PC-9 (cell line): ENCODE measurements at regions not wholly inside any gene's neighbourhood (a gene's known extent, or its start where the extent isn't known, plus 50 kb on each side); places are given as distances from the start of the nearest gene placed in this dataset.

Source experiments
- BruUV-seq: library from RNA; stranded (reverse); fragments of 400-500 nt; replicated peaks from 2 replicates; lab custom pipeline; 2021; lab: Mats Ljungman, UMichigan
- CTCF ChIA-PET: fragments of 300-600 bp; sonication (Branson Sonifier 250); formaldehyde crosslinking; loops from one replicate; lab custom pipeline; 2022; ENCODE audit warnings: antibody characterized with exemption; lab: Charles Lee
- POLR2A ChIA-PET: fragments of 300-600 bp; sonication (Branson Sonifier 250); formaldehyde crosslinking; loops from one replicate; lab custom pipeline; 2022; ENCODE audit warnings: antibody characterized with exemption; ENCODE audit not compliant: unreplicated experiment; lab: Charles Lee
- DNase-seq, 2 experiments: peaks; one replicate each; pipeline versions ENCODE4 v3.0.0 to v3.0.0-alpha.2; 2015 to 2022; ENCODE audit warnings: mixed read lengths in 1 of 2
- H2AFZ ChIP-seq: fragments of 200-600 bp; sonication (generic); 2 replicates; pipeline ENCODE4 v1.8.1; 2017; ENCODE audit warnings: antibody characterized with exemption
- H3F3A ChIP-seq: fragments of 200-600 bp; sonication (generic); 2 replicates; pipeline ENCODE4 v1.8.1; 2017; ENCODE audit warnings: antibody characterized with exemption, mild to moderate bottlenecking, low read depth; ENCODE audit not compliant: insufficient read depth
- H3K27ac ChIP-seq: fragments of 200-600 bp; sonication (generic); 2 replicates; pipeline ENCODE4 v1.6.1; 2016; ENCODE audit warnings: mixed run types
- H3K27me3 ChIP-seq: fragments of 200-600 bp; sonication (generic); 2 replicates; pipeline ENCODE4 v1.6.1; 2016; ENCODE audit warnings: low read depth, mixed run types; ENCODE audit not compliant: insufficient read depth
- H3K36me3 ChIP-seq: fragments of 200-600 bp; sonication (generic); 2 replicates; pipeline ENCODE4 v1.6.1; 2016; ENCODE audit warnings: low read depth, mixed run types
- H3K4me1 ChIP-seq: fragments of 200-600 bp; sonication (generic); replicated peaks from 2 replicates; pipeline ENCODE4 v1.6.1; 2016; ENCODE audit warnings: mixed run types; ENCODE audit not compliant: insufficient read depth
- H3K4me2 ChIP-seq: fragments of 200-600 bp; sonication (generic); 2 replicates; pipeline ENCODE4 v1.6.1; 2017; ENCODE audit warnings: mixed run types
- H3K4me3 ChIP-seq: fragments of 200-600 bp; sonication (generic); 2 replicates; pipeline ENCODE4 v1.6.1; 2016; ENCODE audit warnings: mixed run types
- H3K79me2 ChIP-seq: fragments of 200-600 bp; sonication (generic); 2 replicates; pipeline ENCODE4 v1.6.1; 2017; ENCODE audit warnings: low read depth, mixed run types
- H3K9me2 ChIP-seq: fragments of 200-600 bp; sonication (generic); 2 replicates; pipeline ENCODE4 v1.8.1; 2017; ENCODE audit warnings: mild to moderate bottlenecking; ENCODE audit not compliant: insufficient read depth
- H3K9me3 ChIP-seq: fragments of 200-600 bp; sonication (generic); 2 replicates; pipeline ENCODE4 v1.8.1; 2016; ENCODE audit warnings: low read depth; ENCODE audit not compliant: insufficient read depth
- H4K20me1 ChIP-seq: fragments of 200-600 bp; sonication (generic); 2 replicates; pipeline ENCODE4 v1.8.1; 2017; ENCODE audit not compliant: insufficient read depth
- EZH2 ChIP-seq: fragments of 200-600 bp; sonication (generic); IDR thresholded peaks from 2 replicates; pipeline ENCODE4 v1.8.0; 2017; ENCODE audit warnings: antibody characterized with exemption, low read depth
- intact Hi-C: fragments of 100-400 bp; cut with micrococcal nuclease; formaldehyde crosslinking; loops from one replicate; pipeline ENCODE4 v1.10.0; 2022; ENCODE audit not compliant: unreplicated experiment
- TF ChIP-seq, protein P1 (sequence below): fragments of 200-600 bp; sonication (generic); conservative IDR thresholded peaks from 2 replicates; pipeline ENCODE4 v1.6.1; 2017; ENCODE audit warnings: mixed run types, antibody characterized with exemption, mild to moderate bottlenecking, moderate library complexity

DNA sequence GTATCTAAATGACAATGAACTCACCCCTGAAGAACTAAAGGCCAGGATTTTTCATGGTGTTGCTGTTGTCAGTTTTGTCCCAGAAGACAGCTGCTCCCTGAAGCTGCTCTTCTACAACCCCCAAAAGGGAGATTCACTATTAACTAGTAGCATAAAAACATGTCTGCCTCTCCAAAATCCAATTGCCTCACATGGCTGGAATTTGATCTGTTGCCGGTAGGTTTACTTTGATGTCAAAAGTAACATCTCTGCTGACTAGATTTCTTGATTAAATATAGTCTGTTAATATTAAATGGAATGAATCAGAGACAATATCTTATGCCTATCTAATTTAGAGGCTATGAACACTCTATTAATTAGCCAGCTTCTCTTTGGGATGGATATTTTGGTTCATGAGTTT is 425.4 kb downstream of the ETS1 start:
- no peak overlapping the region for H3K27ac ChIP-seq
- no peaks in the 10 kb centered on the region for H3K79me2 ChIP-seq
- no peaks in the 10 kb centered on the region for H4K20me1 ChIP-seq
- H3K4me2 ChIP-seq = no peak overlapping the region
- DNase-seq = no peak
- peaks cover 3% of the 10 kb centered on the region; the same call in 1 of the 2 replicates for H3K9me3 ChIP-seq
- POLR2A ChIA-PET = no interaction called here
- CTCF ChIA-PET = no interaction called here
- BruUV-seq = no TSS peak
- H3K27me3 ChIP-seq = no peaks in the 10 kb centered on the region
- H3K4me1 ChIP-seq = no peaks in the 10 kb centered on the region
- no peaks in the 10 kb centered on the region for H3K36me3 ChIP-seq
- H3K9me2 ChIP-seq = no peaks in the 10 kb centered on the region
- intact Hi-C loops = no loop called here
- TF ChIP-seq, protein P1, sequence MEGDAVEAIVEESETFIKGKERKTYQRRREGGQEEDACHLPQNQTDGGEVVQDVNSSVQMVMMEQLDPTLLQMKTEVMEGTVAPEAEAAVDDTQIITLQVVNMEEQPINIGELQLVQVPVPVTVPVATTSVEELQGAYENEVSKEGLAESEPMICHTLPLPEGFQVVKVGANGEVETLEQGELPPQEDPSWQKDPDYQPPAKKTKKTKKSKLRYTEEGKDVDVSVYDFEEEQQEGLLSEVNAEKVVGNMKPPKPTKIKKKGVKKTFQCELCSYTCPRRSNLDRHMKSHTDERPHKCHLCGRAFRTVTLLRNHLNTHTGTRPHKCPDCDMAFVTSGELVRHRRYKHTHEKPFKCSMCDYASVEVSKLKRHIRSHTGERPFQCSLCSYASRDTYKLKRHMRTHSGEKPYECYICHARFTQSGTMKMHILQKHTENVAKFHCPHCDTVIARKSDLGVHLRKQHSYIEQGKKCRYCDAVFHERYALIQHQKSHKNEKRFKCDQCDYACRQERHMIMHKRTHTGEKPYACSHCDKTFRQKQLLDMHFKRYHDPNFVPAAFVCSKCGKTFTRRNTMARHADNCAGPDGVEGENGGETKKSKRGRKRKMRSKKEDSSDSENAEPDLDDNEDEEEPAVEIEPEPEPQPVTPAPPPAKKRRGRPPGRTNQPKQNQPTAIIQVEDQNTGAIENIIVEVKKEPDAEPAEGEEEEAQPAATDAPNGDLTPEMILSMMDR = no peak
- TF ChIP-seq EZH2 = no peak
- H3K4me3 ChIP-seq = no peak overlapping the region
- H3F3A ChIP-seq = no peaks in the 10 kb centered on the region
- no peak overlapping the region for H2AFZ ChIP-seq

DNA sequence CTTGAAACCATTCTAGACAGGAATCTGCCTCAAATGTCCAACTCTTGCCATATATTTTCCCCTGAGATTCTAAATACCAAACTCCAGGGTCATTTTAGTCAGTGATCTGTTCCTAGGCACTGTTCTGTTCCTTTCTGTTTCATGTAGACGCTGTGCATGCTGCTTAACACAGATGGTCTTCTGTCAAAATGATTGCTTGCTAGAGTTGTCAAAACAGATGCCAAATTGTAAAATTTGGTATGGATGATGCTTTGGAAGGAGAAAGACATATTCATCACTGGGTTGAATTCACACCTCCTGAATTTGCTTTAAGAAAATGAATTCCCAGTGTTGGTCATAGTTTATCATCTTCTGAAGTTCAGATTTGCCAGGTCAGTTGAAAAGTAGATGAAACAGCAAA is 425.9 kb downstream of the ETS1 start:
- no peak for DNase-seq
- no peaks in the 10 kb centered on the region for H3K36me3 ChIP-seq
- no peaks in the 10 kb centered on the region for H3K27me3 ChIP-seq
- no peaks in the 10 kb centered on the region for H3K4me1 ChIP-seq
- H3F3A ChIP-seq = no peaks in the 10 kb centered on the region
- BruUV-seq = no TSS peak
- no peak overlapping the region for H3K27ac ChIP-seq
- ChIA-PET POLR2A (no interaction called here), CTCF (no interaction called here)
- no peaks in the 10 kb centered on the region for H3K9me2 ChIP-seq
- H3K79me2 ChIP-seq = no peaks in the 10 kb centered on the region
- H2AFZ ChIP-seq = no peak overlapping the region
- H3K4me2 ChIP-seq = no peak overlapping the region
- intact Hi-C loops = no loop called here
- peaks cover 3% of the 10 kb centered on the region; the same call in 1 of the 2 replicates for H3K9me3 ChIP-seq
- TF ChIP-seq, protein P1 = no peak
- TF ChIP-seq EZH2 = no peak
- no peaks in the 10 kb centered on the region for H4K20me1 ChIP-seq
- no peak overlapping the region for H3K4me3 ChIP-seq

DNA sequence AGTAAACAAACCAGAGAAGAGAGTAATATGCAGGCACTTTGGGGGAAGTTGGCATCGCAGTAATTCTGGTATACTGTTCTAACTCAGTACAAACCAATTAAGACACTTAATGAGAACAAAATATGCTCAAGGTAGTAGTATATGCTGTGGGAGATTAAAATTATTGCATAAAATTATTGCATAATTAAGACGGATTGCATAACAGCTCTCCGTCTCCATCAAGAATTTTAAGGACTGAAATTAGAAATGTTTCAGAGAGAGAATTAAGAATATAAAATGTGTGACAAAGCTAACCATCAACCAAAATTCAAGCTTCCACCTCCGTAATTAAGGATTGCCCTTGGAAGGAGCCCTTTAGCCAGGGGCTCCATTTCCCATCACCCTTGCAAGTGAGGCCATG is 428.5 kb downstream of the ETS1 start:
- H3K9me3 ChIP-seq = no peaks in the 10 kb centered on the region
- no peaks in the 10 kb centered on the region for H3K36me3 ChIP-seq
- H2AFZ ChIP-seq = no peak overlapping the region
- H3F3A ChIP-seq = no peaks in the 10 kb centered on the region
- no TSS peak for BruUV-seq
- H3K4me2 ChIP-seq = no peak overlapping the region
- no peaks in the 10 kb centered on the region for H3K79me2 ChIP-seq
- no peaks in the 10 kb centered on the region for H3K9me2 ChIP-seq
- ChIA-PET POLR2A (no interaction called here), CTCF (interaction anchor here (0.6 to 2.1 kb wide), 2 partner anchors 13 to 88 kb away, joined by 3 to 8 read pairs; no protein-coding TSS in a partner anchor)
- no peaks in the 10 kb centered on the region for H3K27me3 ChIP-seq
- H3K4me3 ChIP-seq = no peak overlapping the region
- H3K27ac ChIP-seq = no peak overlapping the region
- no peaks in the 10 kb centered on the region for H3K4me1 ChIP-seq
- DNase-seq = no peak
- H4K20me1 ChIP-seq = no peaks in the 10 kb centered on the region
- intact Hi-C loops = loop anchor here (1.0 to 5.0 kb wide), 5 partner anchors 128 to 798 kb away; no protein-coding TSS in a partner anchor
- TF ChIP-seq, protein P1 = no peak
- TF ChIP-seq EZH2 = no peak
